ENCODE measurements at regions not wholly inside any gene's neighbourhood (a gene's known extent, or its start where the extent isn't known, plus 50 kb on each side); places are given as distances from the start of the nearest gene placed in this dataset.

DNA sequence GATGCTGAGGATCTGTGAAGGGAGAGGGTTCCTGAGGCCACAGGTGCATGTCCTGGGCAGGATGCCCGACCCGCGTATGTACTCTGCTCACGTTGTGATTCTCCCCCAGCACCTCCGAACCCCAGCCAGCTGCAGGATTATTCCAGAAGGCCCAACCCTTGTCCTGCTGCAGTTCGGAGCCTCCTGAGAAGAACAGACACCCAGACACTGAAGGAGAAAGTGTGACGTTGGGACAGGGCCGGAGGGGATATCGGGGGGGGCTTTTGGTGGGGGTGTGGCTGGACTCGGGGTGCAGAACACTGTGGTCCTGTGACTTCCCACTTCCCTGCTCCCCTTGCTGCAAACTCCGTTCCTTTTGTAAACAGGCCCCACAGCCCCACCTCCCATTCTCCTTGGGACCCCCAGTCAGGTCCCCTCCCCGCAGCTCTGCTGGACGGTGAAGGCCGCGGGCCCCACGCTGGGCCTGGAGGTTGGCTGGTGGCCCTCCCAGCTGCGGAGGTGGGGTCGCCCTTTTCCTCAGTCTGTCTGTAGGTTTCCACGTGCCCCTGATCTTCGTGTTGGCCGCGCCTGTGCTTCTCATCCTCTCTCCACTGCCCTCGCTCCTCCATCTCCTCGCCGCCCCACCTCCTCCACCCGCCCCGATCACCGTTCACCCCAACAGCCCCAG, 83.0 kb upstream of the ADRA2C start:
- TF ChIP-seq CTCF (IDR thresholded peaks at IDR 0.05) (no peak), ZFX (IDR thresholded peaks at IDR 0.05; ENCODE audit: borderline replicate concordance) (no peak)
